CD14-positive monocyte (primary cell): ENCODE measurements at regions not wholly inside any gene's neighbourhood (a gene's known extent, or its start where the extent isn't known, plus 50 kb on each side); places are given as distances from the start of the nearest gene placed in this dataset.

Source experiments
- DNase-seq, 3 donors: peaks; one replicate each; pipeline ENCODE4 v3.0.0-alpha.2; 2011 to 2022
- H2AFZ ChIP-seq: 2 replicates; pipeline ENCODE4 v1.6.0; 2012; ENCODE audit warnings: mild to moderate bottlenecking, low read depth, low read length, inconsistent platforms; ENCODE audit not compliant: insufficient read depth, poor library complexity, severe bottlenecking
- H3K27ac ChIP-seq, 2 donors: 1 replicate in 1 of 2; 2 replicates in 1 of 2; pipeline ENCODE4 v1.5.1; 2012 to 2013; ENCODE audit warnings: low read length in 2 of 2, control low read depth in 1 of 2, inconsistent platforms in 1 of 2, low read depth in 1 of 2, mild to moderate bottlenecking in 1 of 2
- H3K27me3 ChIP-seq, 2 donors: one replicate each; pipeline versions ENCODE4 v1.6.0 to v1.6.1; 2011 to 2013; ENCODE audit warnings: low read length in 2 of 2; ENCODE audit not compliant: control insufficient read depth in 2 of 2, insufficient read depth in 2 of 2
- H3K36me3 ChIP-seq, 2 donors: replicated peaks in 1 of 2; 1 replicate in 1 of 2; 2 replicates in 1 of 2; pipeline versions ENCODE4 v1.5.1 to v1.6.1; 2012 to 2013; ENCODE audit warnings: low read length in 2 of 2, control low read depth in 1 of 2, inconsistent platforms in 1 of 2, mild to moderate bottlenecking in 1 of 2; ENCODE audit not compliant: insufficient read depth in 2 of 2, control insufficient read depth in 1 of 2
- H3K4me1 ChIP-seq, 2 donors: 1 replicate in 1 of 2; 2 replicates in 1 of 2; pipeline versions ENCODE4 v1.5.1 to v1.6.1; 2012 to 2013; ENCODE audit warnings: low read length in 2 of 2, control low read depth in 1 of 2, inconsistent platforms in 1 of 2, mild to moderate bottlenecking in 1 of 2, moderate library complexity in 1 of 2; ENCODE audit not compliant: insufficient read depth in 2 of 2, control insufficient read depth in 1 of 2
- H3K4me2 ChIP-seq: replicated peaks from 2 replicates; pipeline ENCODE3; 2012; ENCODE audit warnings: low read length, moderate library complexity, mild to moderate bottlenecking; ENCODE audit not compliant: poor library complexity, severe bottlenecking; ENCODE audit errors: extremely low read depth
- H3K4me3 ChIP-seq, 3 experiments: fragments of 200-600 bp in 1 of 3; sonication (generic) in 1 of 3; replicated peaks in 1 of 3; 1 replicate in 2 of 3; 2 replicates in 1 of 3; pipeline ENCODE4 v1.5.1; 2011 to 2013; ENCODE audit warnings: low read length in 3 of 3, mild to moderate bottlenecking in 3 of 3, control low read depth in 2 of 3, low read depth in 2 of 3, inconsistent platforms in 1 of 3, moderate library complexity in 1 of 3
- H3K79me2 ChIP-seq: 2 replicates; pipeline ENCODE4 v1.6.0; 2012; ENCODE audit warnings: mild to moderate bottlenecking, control low read depth, inconsistent platforms, low read length, moderate library complexity; ENCODE audit not compliant: insufficient read depth
- H3K9ac ChIP-seq: 2 replicates; pipeline ENCODE4 v1.6.0; 2017; ENCODE audit warnings: low read length, mild to moderate bottlenecking; ENCODE audit not compliant: insufficient read depth, poor library complexity, severe bottlenecking
- H3K9me3 ChIP-seq, 2 donors: replicated peaks in 1 of 2; 1 replicate in 1 of 2; 2 replicates in 1 of 2; pipeline versions ENCODE4 v1.5.1 to v1.6.1; 2012 to 2013; ENCODE audit warnings: low read length in 2 of 2, control low read depth in 1 of 2; ENCODE audit not compliant: control insufficient read depth in 1 of 2, insufficient read depth in 1 of 2
- H4K20me1 ChIP-seq: 2 replicates; pipeline ENCODE4 v1.6.0; 2012; ENCODE audit warnings: mild to moderate bottlenecking, low read length, control low read depth, moderate library complexity; ENCODE audit not compliant: insufficient read depth
- H3K27ac Mint-ChIP-seq, 7 donors: one replicate each; pipeline ENCODE4 v1.8.0; 2020; ENCODE audit warnings: mild to moderate bottlenecking in 7 of 7, mixed read lengths in 7 of 7, moderate library complexity in 6 of 7, inconsistent platforms in 2 of 7
- H3K27me3 Mint-ChIP-seq, 3 donors: one replicate each; pipeline ENCODE4 v1.8.0; 2021 to 2022; ENCODE audit warnings: low read depth in 3 of 3, mild to moderate bottlenecking in 3 of 3, mixed read lengths in 3 of 3, moderate library complexity in 3 of 3, inconsistent platforms in 1 of 3
- H3K36me3 Mint-ChIP-seq, 2 donors: one replicate each; pipeline ENCODE4 v1.8.0; 2020; ENCODE audit warnings: mixed read lengths in 2 of 2, inconsistent platforms in 1 of 2, mild to moderate bottlenecking in 1 of 2
- H3K4me1 Mint-ChIP-seq: one replicate; pipeline ENCODE4 v1.8.0; 2020; ENCODE audit warnings: mild to moderate bottlenecking, mixed read lengths
- H3K4me3 Mint-ChIP-seq, 2 donors: one replicate each; pipeline ENCODE4 v1.8.0; 2020; ENCODE audit warnings: mild to moderate bottlenecking in 2 of 2, mixed read lengths in 2 of 2, moderate library complexity in 1 of 2
- H3K9me3 Mint-ChIP-seq, 7 donors: one replicate each; pipeline ENCODE4 v1.8.0; 2020 to 2022; ENCODE audit warnings: mixed read lengths in 7 of 7, mild to moderate bottlenecking in 6 of 7, moderate library complexity in 6 of 7, inconsistent platforms in 2 of 7
- WGBS: methylation state at CpG from one replicate; pipeline ENCODE4 v1.1.5; 2013; ENCODE audit warnings: missing lambda C conversion rate; ENCODE audit not compliant: insufficient coverage; 5-methylcytosine and 5-hydroxymethylcytosine counted together
- intact Hi-C, 2 donors: fragments of 100-400 bp; cut with micrococcal nuclease; formaldehyde crosslinking; loops; one replicate each; pipeline versions ENCODE4 v1.15.0 to v1.15.1; 2023
- TF ChIP-seq, protein P1 (sequence below): fragments of 200-600 bp; IDR thresholded peaks from one replicate; pipeline ENCODE4 v1.8.0; 2022; ENCODE audit warnings: antibody characterized with exemption, mild to moderate bottlenecking

DNA sequence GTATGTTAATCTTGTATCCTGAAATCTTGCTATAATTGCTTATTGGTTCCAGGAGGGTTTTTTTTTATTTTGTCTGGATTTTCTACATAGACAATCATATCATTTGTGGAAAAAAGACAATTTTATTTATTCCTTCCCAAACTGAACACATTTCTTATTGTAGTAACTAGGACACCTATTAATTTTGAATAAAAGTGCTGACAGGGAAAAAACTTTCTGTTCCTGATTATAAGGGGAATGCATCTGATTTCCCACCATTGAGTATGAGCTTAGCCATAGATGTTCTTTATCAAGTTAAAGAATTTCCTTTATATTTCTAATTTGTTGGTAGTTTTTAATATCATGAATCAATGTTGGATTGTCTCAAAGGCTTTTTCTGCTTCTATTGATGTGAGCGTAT, 460.7 kb upstream of the CNTN3 start:
- intact Hi-C loops = no loop called here
- Histone ChIP-seq H3K9me3 (peaks cover 2 to 6% of the 10 kb centered on the region in 2 donors), H3K79me2 (no peaks in the 10 kb centered on the region), H3K36me3 (no peaks in the 10 kb centered on the region), H3K4me1 (no peaks in the 10 kb centered on the region), H3K4me2 (no peak overlapping the region), H3K27ac (no peak overlapping the region), H2AFZ (no peak overlapping the region), H3K27me3 (no peaks in the 10 kb centered on the region), H3K9ac (no peak overlapping the region), H4K20me1 (no peaks in the 10 kb centered on the region), H3K4me3 (no peak overlapping the region)
- Mint-ChIP-seq H3K27ac (no peak overlapping the region), H3K4me3 (no peak overlapping the region), H3K9me3 (peaks cover 0 to 4% (median under 1%) of the 10 kb centered on the region in 7 donors), H3K27me3 (no peaks in the 10 kb centered on the region), H3K4me1 (no peaks in the 10 kb centered on the region), H3K36me3 (no peaks in the 10 kb centered on the region)
- no CpG with 5 or more reads among the region's 1 CpG for WGBS
- TF ChIP-seq, protein P1, sequence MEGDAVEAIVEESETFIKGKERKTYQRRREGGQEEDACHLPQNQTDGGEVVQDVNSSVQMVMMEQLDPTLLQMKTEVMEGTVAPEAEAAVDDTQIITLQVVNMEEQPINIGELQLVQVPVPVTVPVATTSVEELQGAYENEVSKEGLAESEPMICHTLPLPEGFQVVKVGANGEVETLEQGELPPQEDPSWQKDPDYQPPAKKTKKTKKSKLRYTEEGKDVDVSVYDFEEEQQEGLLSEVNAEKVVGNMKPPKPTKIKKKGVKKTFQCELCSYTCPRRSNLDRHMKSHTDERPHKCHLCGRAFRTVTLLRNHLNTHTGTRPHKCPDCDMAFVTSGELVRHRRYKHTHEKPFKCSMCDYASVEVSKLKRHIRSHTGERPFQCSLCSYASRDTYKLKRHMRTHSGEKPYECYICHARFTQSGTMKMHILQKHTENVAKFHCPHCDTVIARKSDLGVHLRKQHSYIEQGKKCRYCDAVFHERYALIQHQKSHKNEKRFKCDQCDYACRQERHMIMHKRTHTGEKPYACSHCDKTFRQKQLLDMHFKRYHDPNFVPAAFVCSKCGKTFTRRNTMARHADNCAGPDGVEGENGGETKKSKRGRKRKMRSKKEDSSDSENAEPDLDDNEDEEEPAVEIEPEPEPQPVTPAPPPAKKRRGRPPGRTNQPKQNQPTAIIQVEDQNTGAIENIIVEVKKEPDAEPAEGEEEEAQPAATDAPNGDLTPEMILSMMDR = no peak
- DNase-seq = no peak

DNA sequence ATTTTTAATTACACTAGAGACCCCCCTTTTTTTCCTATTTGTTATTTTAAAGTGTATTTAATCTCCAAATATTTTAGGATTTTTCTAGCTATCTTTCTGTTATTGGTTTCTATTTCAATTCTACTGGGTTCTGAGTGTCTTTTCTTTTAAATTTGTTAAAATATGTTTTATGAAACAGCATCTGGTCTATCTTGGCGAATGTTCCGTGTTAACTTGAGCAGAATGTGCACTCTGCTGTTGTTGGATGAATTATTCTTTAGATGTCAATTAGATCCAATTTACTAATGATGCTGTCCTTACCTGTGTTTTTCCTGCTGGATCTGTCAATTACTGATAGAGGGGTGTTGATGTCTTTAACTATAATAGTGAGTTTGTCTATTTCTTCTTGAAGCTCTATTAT, 462.0 kb upstream of the CNTN3 start:
- Mint-ChIP-seq H3K4me3 (no peak overlapping the region), H3K4me1 (no peaks in the 10 kb centered on the region), H3K27ac (no peak overlapping the region), H3K27me3 (peaks cover 0 to 3% (median 0%) of the 10 kb centered on the region in 3 donors), H3K36me3 (no peaks in the 10 kb centered on the region), H3K9me3 (peaks cover 0 to 5% (median 2%) of the 10 kb centered on the region in 7 donors)
- H3K9me3 ChIP-seq = peaks cover 0 to 1% of the 10 kb centered on the region in 2 donors
- DNase-seq = no peak
- WGBS = no CpG with 5 or more reads among the region's 2 CpGs
- H3K36me3 ChIP-seq = no peaks in the 10 kb centered on the region
- intact Hi-C loops = no loop called here
- no peaks in the 10 kb centered on the region for H3K4me1 ChIP-seq
- H3K9ac ChIP-seq = no peak overlapping the region
- TF ChIP-seq, protein P1 = no peak
- no peaks in the 10 kb centered on the region for H3K27me3 ChIP-seq
- H3K79me2 ChIP-seq = no peaks in the 10 kb centered on the region
- no peak overlapping the region for H3K4me2 ChIP-seq
- H2AFZ ChIP-seq = no peak overlapping the region
- H4K20me1 ChIP-seq = no peaks in the 10 kb centered on the region
- H3K4me3 ChIP-seq = no peak overlapping the region
- H3K27ac ChIP-seq = no peak overlapping the region
